ENCODE measurements at regions not wholly inside any gene's neighbourhood (a gene's known extent, or its start where the extent isn't known, plus 50 kb on each side); places are given as distances from the start of the nearest gene placed in this dataset.

- TF ChIP-seq CTCF (IDR thresholded peaks at IDR 0.05; ENCODE audit: insufficient read depth, low read length, poor library complexity, severe bottlenecking) (no peak), EZH2phosphoT487 (conservative IDR thresholded peaks at IDR 0.05; ENCODE audit: low read length) (no peak)
Observed at GRCh38 chr2:212882626-212883025, 268.8 kb downstream of the IKZF2 start.
